ENCODE measurements at regions not wholly inside any gene's neighbourhood (a gene's known extent, or its start where the extent isn't known, plus 50 kb on each side); places are given as distances from the start of the nearest gene placed in this dataset.

DNA sequence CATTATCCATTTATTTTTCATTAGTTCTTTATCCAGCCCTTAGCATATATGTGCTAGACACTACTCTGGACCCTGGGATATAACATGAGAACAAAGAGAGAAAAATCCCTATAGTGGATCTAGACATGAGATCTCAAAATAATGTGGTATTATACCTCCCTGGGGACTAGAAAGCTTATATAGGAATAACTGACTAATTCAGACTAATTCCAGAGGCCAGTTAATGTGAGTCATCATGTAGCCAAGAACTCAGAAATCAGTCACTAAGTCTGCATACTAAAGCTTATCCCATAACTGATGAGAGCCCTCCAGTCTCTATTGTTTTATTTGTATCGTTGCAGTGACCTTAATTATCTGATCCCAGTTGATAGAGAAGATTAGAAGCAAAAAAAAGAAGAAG is 267.1 kb upstream of the RGS6 start:
- TF ChIP-seq, protein P1, sequence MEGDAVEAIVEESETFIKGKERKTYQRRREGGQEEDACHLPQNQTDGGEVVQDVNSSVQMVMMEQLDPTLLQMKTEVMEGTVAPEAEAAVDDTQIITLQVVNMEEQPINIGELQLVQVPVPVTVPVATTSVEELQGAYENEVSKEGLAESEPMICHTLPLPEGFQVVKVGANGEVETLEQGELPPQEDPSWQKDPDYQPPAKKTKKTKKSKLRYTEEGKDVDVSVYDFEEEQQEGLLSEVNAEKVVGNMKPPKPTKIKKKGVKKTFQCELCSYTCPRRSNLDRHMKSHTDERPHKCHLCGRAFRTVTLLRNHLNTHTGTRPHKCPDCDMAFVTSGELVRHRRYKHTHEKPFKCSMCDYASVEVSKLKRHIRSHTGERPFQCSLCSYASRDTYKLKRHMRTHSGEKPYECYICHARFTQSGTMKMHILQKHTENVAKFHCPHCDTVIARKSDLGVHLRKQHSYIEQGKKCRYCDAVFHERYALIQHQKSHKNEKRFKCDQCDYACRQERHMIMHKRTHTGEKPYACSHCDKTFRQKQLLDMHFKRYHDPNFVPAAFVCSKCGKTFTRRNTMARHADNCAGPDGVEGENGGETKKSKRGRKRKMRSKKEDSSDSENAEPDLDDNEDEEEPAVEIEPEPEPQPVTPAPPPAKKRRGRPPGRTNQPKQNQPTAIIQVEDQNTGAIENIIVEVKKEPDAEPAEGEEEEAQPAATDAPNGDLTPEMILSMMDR (IDR thresholded peaks at IDR 0.05 in 8 of 11, conservative IDR thresholded peaks at IDR 0.05 in 3 of 11): no peak
- TF ChIP-seq POLR2AphosphoS5 (IDR thresholded peaks at IDR 0.05) (no peak), POLR2A (IDR thresholded peaks at IDR 0.05) (no peak)
